PFSK-1 (cell line): ENCODE measurements at regions not wholly inside any gene's neighbourhood (a gene's known extent, or its start where the extent isn't known, plus 50 kb on each side); places are given as distances from the start of the nearest gene placed in this dataset.

Experiments
- FOXP2 ChIP-seq: optimal IDR thresholded peaks from 2 replicates; pipeline ENCODE3; 2011; ENCODE audit warnings: borderline replicate concordance, control low read depth, inconsistent platforms; ENCODE audit not compliant: insufficient read depth; ENCODE audit errors: extremely low read length, extremely low read depth
- POLR2AphosphoS5 ChIP-seq: IDR thresholded peaks from 2 replicates; pipeline ENCODE4 v1.6.1; 2012; ENCODE audit warnings: low read depth, mild to moderate bottlenecking, control low read depth, low read length, moderate library complexity
- SIN3A ChIP-seq: IDR thresholded peaks from 2 replicates; pipeline ENCODE4 v1.6.1; 2012; ENCODE audit warnings: mild to moderate bottlenecking, low read length, moderate library complexity, borderline replicate concordance; ENCODE audit not compliant: insufficient read depth
- TAF1 ChIP-seq: IDR thresholded peaks from 2 replicates; pipeline ENCODE4 v1.6.1; 2012; ENCODE audit warnings: low read length, control low read depth, borderline replicate concordance; ENCODE audit not compliant: insufficient read depth
- TF ChIP-seq, protein P1 (sequence below), 2 experiments: IDR thresholded peaks; 2 replicates each; pipeline versions ENCODE4 v1.6.1 to v1.8.0; 2011 to 2012; ENCODE audit warnings: low read depth in 2 of 2, low read length in 2 of 2, control low read depth in 1 of 2, inconsistent platforms in 1 of 2, mild to moderate bottlenecking in 1 of 2, moderate library complexity in 1 of 2; ENCODE audit not compliant: insufficient read depth in 1 of 2

DNA sequence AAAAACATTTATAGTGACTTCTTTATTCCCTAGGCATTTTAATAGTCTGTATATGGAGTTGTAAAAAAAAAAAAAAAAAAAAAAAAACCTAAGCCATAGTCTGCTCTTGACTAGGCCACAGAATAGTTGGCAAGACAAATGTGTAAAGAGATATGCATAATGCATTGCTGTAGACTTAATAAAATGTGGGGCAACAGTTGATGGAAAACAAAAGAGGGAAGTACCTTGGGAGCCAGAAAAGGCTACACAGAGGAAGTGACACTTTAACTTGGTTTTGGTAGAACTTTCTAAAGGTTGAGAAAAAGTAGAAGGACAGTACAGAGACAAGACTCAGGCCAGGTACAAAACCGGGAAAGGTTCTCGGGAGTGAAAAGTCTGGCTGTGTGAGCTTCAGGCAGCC, 802.9 kb upstream of the ADAMTS5 start:
- no peak for TF ChIP-seq TAF1
- TF ChIP-seq, protein P1, sequence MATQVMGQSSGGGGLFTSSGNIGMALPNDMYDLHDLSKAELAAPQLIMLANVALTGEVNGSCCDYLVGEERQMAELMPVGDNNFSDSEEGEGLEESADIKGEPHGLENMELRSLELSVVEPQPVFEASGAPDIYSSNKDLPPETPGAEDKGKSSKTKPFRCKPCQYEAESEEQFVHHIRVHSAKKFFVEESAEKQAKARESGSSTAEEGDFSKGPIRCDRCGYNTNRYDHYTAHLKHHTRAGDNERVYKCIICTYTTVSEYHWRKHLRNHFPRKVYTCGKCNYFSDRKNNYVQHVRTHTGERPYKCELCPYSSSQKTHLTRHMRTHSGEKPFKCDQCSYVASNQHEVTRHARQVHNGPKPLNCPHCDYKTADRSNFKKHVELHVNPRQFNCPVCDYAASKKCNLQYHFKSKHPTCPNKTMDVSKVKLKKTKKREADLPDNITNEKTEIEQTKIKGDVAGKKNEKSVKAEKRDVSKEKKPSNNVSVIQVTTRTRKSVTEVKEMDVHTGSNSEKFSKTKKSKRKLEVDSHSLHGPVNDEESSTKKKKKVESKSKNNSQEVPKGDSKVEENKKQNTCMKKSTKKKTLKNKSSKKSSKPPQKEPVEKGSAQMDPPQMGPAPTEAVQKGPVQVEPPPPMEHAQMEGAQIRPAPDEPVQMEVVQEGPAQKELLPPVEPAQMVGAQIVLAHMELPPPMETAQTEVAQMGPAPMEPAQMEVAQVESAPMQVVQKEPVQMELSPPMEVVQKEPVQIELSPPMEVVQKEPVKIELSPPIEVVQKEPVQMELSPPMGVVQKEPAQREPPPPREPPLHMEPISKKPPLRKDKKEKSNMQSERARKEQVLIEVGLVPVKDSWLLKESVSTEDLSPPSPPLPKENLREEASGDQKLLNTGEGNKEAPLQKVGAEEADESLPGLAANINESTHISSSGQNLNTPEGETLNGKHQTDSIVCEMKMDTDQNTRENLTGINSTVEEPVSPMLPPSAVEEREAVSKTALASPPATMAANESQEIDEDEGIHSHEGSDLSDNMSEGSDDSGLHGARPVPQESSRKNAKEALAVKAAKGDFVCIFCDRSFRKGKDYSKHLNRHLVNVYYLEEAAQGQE (IDR thresholded peaks at IDR 0.05; ENCODE audit: insufficient read depth in 1 of 2, low read depth in 2 of 2, low read length in 2 of 2), result no peak
- no peak for TF ChIP-seq POLR2AphosphoS5
- no peak for TF ChIP-seq FOXP2
- no peak for TF ChIP-seq SIN3A

DNA sequence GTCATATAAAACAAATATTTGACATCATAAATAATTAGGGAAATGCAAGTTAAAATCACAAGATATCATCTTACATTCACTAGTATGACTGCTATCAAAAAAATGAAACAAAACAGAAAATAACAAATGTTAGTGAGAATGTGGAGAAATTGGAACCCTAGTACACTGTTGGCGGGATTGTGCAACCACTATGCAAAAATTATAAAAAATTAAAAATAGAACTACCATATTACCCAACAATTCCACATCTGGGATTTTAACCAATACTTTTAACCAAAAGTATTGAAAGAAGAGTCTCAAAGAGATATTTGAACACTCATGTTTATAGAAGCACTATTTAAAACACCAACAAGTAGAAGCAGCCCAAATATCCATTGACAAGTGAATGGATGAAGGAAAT, 797.2 kb upstream of the ADAMTS5 start:
- TF ChIP-seq POLR2AphosphoS5 (no peak), SIN3A (no peak), TAF1 (no peak), FOXP2 (no peak)
- TF ChIP-seq, protein P1 (IDR thresholded peaks at IDR 0.05; ENCODE audit: insufficient read depth in 1 of 2, low read depth in 2 of 2, low read length in 2 of 2), result no peak

DNA sequence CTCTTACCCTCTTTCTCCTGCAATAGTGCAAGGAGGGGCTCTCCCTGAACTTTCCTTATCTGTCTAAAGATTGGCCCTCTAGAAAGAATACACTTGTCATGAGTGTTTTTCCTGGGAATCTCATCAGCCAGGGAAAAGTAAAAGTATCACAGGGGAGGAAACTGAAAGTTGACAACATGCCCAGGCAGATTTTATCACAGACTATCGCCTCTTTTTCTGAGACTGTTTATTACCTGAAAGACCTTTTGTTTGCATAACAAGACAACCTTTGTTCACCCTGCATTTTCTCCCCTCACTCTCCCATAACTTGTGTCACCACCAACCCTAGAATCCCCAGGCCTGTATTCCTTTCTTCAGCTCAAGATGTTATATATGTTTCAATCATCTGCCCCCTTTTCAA, 794.7 kb upstream of the ADAMTS5 start:
- TF ChIP-seq, protein P1 (IDR thresholded peaks at IDR 0.05; ENCODE audit: insufficient read depth in 1 of 2, low read depth in 2 of 2, low read length in 2 of 2), result no peak
- TF ChIP-seq POLR2AphosphoS5 (no peak), TAF1 (no peak), FOXP2 (no peak), SIN3A (no peak)

DNA sequence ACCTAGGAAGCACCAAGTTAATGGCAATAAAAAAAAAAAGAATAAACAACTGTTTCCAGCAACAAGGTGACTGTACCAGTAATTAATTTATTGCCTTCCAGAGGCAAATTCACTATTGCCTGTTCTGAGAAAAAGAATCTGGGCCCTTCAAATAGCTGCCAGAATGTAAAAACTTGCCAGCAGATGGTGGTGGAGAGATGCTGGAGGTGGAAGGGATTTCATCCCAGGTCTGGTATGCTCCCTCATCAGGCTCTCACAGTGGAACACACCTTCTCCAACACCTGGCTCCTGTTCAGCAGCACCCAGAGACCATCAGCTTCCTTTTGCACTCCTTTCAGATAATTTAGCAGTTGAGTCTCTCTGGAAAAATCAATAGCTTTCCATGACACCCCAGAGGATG, 792.9 kb upstream of the ADAMTS5 start:
- TF ChIP-seq SIN3A, result no peak
- no peak for TF ChIP-seq TAF1
- no peak for TF ChIP-seq POLR2AphosphoS5
- no peak for TF ChIP-seq FOXP2
- TF ChIP-seq, protein P1 (IDR thresholded peaks at IDR 0.05; ENCODE audit: insufficient read depth in 1 of 2, low read depth in 2 of 2, low read length in 2 of 2), result no peak
